GM18507 (cell line): ENCODE measurements at regions not wholly inside any gene's neighbourhood (a gene's known extent, or its start where the extent isn't known, plus 50 kb on each side); places are given as distances from the start of the nearest gene placed in this dataset.

Experiments
- DNase-seq: peaks from one replicate; pipeline ENCODE4 v3.0.0; 2011; ENCODE audit warnings: low read depth; ENCODE audit not compliant: insufficient read length; ENCODE audit errors: extremely low spot score
- FAIRE-seq: peaks from 2 replicates; lab custom pipeline; 2011; peaks lifted over from hg19 to GRCh38; lab: Jason Lieb, UNC

- no peak for DNase-seq
- FAIRE-seq, result no peak
Observed at GRCh38 chr16:61364990-61365389, 671.2 kb downstream of the CDH8 start.

- DNase-seq (no peak), FAIRE-seq (no peak)
Observed at GRCh38 chr16:61362585-61362984, 673.7 kb downstream of the CDH8 start.

- DNase-seq, result no peak
- no peak for FAIRE-seq
Observed at GRCh38 chr16:61344791-61345190, 691.4 kb downstream of the CDH8 start.

- FAIRE-seq (no peak), DNase-seq (no peak)
Observed at GRCh38 chr16:61332461-61332860, 703.8 kb downstream of the CDH8 start.

GRCh38 chr16:61324044-61324443 is 712.2 kb downstream of the CDH8 start:
- DNase-seq, result no peak

GRCh38 chr16:61323456-61323855 is 712.8 kb downstream of the CDH8 start:
- FAIRE-seq (no peak), DNase-seq (no peak)

More at GRCh38 chr16:61324044-61324443, 712.2 kb downstream of the CDH8 start:
- FAIRE-seq, result no peak

- no peak for FAIRE-seq
- no peak for DNase-seq
Observed at GRCh38 chr16:61320791-61321190, 715.4 kb downstream of the CDH8 start.

GRCh38 chr16:61313931-61314330 is 722.3 kb downstream of the CDH8 start:
- DNase-seq, result no peak
- FAIRE-seq, result no peak

- no peak for DNase-seq
- FAIRE-seq, result no peak
Observed at GRCh38 chr16:61309386-61309785, 726.9 kb downstream of the CDH8 start.

- no peak for DNase-seq
- FAIRE-seq, result no peak
Observed at GRCh38 chr16:61306204-61306603, 730.0 kb downstream of the CDH8 start.

GRCh38 chr16:61296814-61297213 is 739.4 kb downstream of the CDH8 start:
- DNase-seq (no peak), FAIRE-seq (no peak)

GRCh38 chr16:61296305-61296704 is 739.9 kb downstream of the CDH8 start:
- no peak for DNase-seq
- no peak for FAIRE-seq

- FAIRE-seq (no peak), DNase-seq (no peak)
Observed at GRCh38 chr16:61295311-61295710, 740.9 kb downstream of the CDH8 start.

GRCh38 chr16:61289141-61289540 is 747.1 kb downstream of the CDH8 start:
- no peak for DNase-seq
- no peak for FAIRE-seq

- DNase-seq, result no peak
- no peak for FAIRE-seq
Observed at GRCh38 chr16:61277849-61278248, 758.4 kb downstream of the CDH8 start.

GRCh38 chr16:61274211-61274610 is 762.0 kb downstream of the CDH8 start:
- no peak for DNase-seq
- FAIRE-seq, result no peak

GRCh38 chr16:61270726-61271125 is 765.5 kb downstream of the CDH8 start:
- FAIRE-seq (no peak), DNase-seq (no peak)

GRCh38 chr16:61263400-61263799 is 772.8 kb downstream of the CDH8 start:
- no peak for DNase-seq
- FAIRE-seq, result no peak

- DNase-seq (no peak), FAIRE-seq (no peak)
Observed at GRCh38 chr16:61261315-61261714, 774.9 kb downstream of the CDH8 start.

- DNase-seq, result no peak
- no peak for FAIRE-seq
Observed at GRCh38 chr16:61246592-61246991, 789.6 kb downstream of the CDH8 start.

- DNase-seq (no peak), FAIRE-seq (no peak)
Observed at GRCh38 chr16:61243954-61244353, 792.3 kb downstream of the CDH8 start.

- DNase-seq (no peak), FAIRE-seq (no peak)
Observed at GRCh38 chr16:61237884-61238485, 798.3 kb downstream of the CDH8 start.
